H1 (cell line): ENCODE measurements at regions not wholly inside any gene's neighbourhood (a gene's known extent, or its start where the extent isn't known, plus 50 kb on each side); places are given as distances from the start of the nearest gene placed in this dataset.

Experiments used
- CHD2 ChIP-seq: IDR thresholded peaks from 2 replicates; pipeline ENCODE4 v1.6.1; 2012; ENCODE audit warnings: low read length, improper control_type of control experiment
- EZH2 ChIP-seq: fragments of 200-600 bp; sonication (generic); IDR thresholded peaks from 2 replicates; pipeline ENCODE4 v1.7.1; 2012; ENCODE audit warnings: low read depth, mild to moderate bottlenecking, moderate library complexity, low read length, inconsistent platforms; ENCODE audit not compliant: severe bottlenecking
- HDAC2 ChIP-seq, 2 experiments: fragments of 300-600 bp in 1 of 2; sonication (generic) in 1 of 2; IDR thresholded peaks; 2 replicates each; pipeline ENCODE4 v1.6.1; 2011 to 2012; ENCODE audit warnings: low read depth in 2 of 2, low read length in 2 of 2, mild to moderate bottlenecking in 2 of 2, moderate library complexity in 2 of 2, borderline replicate concordance in 1 of 2, inconsistent platforms in 1 of 2
- NRF1 ChIP-seq: IDR thresholded peaks from 2 replicates; pipeline ENCODE4 v1.6.1; 2011; ENCODE audit warnings: mild to moderate bottlenecking, low read depth, low read length, improper control_type of control experiment
- PHF8 ChIP-seq: fragments of 200-600 bp; sonication (generic); conservative IDR thresholded peaks from 2 replicates; pipeline ENCODE4 v1.7.1; 2012; ENCODE audit warnings: low read depth, mild to moderate bottlenecking, inconsistent platforms, low read length, moderate library complexity
- POLR2A ChIP-seq, 2 experiments: IDR thresholded peaks; 1 replicate in 1 of 2; 2 replicates in 1 of 2; pipeline ENCODE4 v1.6.1; 2011; ENCODE audit warnings: low read depth in 2 of 2, low read length in 2 of 2, mild to moderate bottlenecking in 2 of 2; ENCODE audit errors: control extremely low read depth in 1 of 2
- RNF2 ChIP-seq: fragments of 200-900, 300-1000 bp; sonication (generic); IDR thresholded peaks from 2 replicates; pipeline ENCODE4 v1.7.1; 2016; ENCODE audit warnings: borderline replicate concordance, low read depth, mild to moderate bottlenecking, antibody characterized with exemption, low read length; ENCODE audit not compliant: poor library complexity, severe bottlenecking; ENCODE audit errors: missing control alignments
- RXRA ChIP-seq: IDR thresholded peaks from 2 replicates; pipeline ENCODE4 v1.6.1; 2011; ENCODE audit warnings: low read depth, mild to moderate bottlenecking, low read length, moderate library complexity; ENCODE audit not compliant: insufficient read depth
- SRF ChIP-seq: IDR thresholded peaks from 2 replicates; pipeline ENCODE4 v1.6.1; 2011; ENCODE audit warnings: mild to moderate bottlenecking, low read depth, low read length, moderate library complexity
- TAF1 ChIP-seq: IDR thresholded peaks from 2 replicates; pipeline ENCODE4 v1.6.1; 2011; ENCODE audit warnings: mild to moderate bottlenecking, low read depth, low read length
- TF ChIP-seq, protein P1 (sequence below): IDR thresholded peaks from 2 replicates; pipeline ENCODE4 v1.6.1; 2011; ENCODE audit warnings: low read depth, mild to moderate bottlenecking, low read length; ENCODE audit not compliant: insufficient read depth
- TF ChIP-seq, protein P2 (sequence below), 3 experiments: IDR thresholded peaks; 1 replicate in 2 of 3; 2 replicates in 1 of 3; pipeline versions ENCODE4 v1.5.1 to v1.6.1; 2011; ENCODE audit warnings: low read length in 3 of 3, mild to moderate bottlenecking in 3 of 3, inconsistent platforms in 2 of 3, low read depth in 1 of 3, moderate library complexity in 1 of 3; ENCODE audit not compliant: insufficient read depth in 1 of 3; ENCODE audit errors: control extremely low read depth in 1 of 3

- TF ChIP-seq CHD2 = no peak
- TF ChIP-seq, protein P1, sequence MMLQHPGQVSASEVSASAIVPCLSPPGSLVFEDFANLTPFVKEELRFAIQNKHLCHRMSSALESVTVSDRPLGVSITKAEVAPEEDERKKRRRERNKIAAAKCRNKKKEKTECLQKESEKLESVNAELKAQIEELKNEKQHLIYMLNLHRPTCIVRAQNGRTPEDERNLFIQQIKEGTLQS = no peak
- TF ChIP-seq, protein P2, sequence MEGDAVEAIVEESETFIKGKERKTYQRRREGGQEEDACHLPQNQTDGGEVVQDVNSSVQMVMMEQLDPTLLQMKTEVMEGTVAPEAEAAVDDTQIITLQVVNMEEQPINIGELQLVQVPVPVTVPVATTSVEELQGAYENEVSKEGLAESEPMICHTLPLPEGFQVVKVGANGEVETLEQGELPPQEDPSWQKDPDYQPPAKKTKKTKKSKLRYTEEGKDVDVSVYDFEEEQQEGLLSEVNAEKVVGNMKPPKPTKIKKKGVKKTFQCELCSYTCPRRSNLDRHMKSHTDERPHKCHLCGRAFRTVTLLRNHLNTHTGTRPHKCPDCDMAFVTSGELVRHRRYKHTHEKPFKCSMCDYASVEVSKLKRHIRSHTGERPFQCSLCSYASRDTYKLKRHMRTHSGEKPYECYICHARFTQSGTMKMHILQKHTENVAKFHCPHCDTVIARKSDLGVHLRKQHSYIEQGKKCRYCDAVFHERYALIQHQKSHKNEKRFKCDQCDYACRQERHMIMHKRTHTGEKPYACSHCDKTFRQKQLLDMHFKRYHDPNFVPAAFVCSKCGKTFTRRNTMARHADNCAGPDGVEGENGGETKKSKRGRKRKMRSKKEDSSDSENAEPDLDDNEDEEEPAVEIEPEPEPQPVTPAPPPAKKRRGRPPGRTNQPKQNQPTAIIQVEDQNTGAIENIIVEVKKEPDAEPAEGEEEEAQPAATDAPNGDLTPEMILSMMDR (IDR thresholded peaks at IDR 0.05; ENCODE audit: control extremely low read depth in 1 of 3, insufficient read depth in 1 of 3, low read depth in 1 of 3, low read length in 3 of 3) = no peak
- no peak for TF ChIP-seq NRF1
- no peak for TF ChIP-seq TAF1
- no peak for TF ChIP-seq SRF
- TF ChIP-seq EZH2 = no peak
- TF ChIP-seq HDAC2 (IDR thresholded peaks at IDR 0.05; ENCODE audit: borderline replicate concordance in 1 of 2, low read depth in 2 of 2, low read length in 2 of 2) = no peak
- no peak for TF ChIP-seq PHF8
- TF ChIP-seq POLR2A (IDR thresholded peaks at IDR 0.05; ENCODE audit: control extremely low read depth in 1 of 2, low read depth in 2 of 2, low read length in 2 of 2) = no peak
- no peak for TF ChIP-seq RNF2
- no peak for TF ChIP-seq RXRA
Observed at GRCh38 chr11:33488971-33489370, 211.7 kb downstream of the C11orf91 start.
